Endothelial cell of umbilical vein (primary cell): ENCODE measurements at regions not wholly inside any gene's neighbourhood (a gene's known extent, or its start where the extent isn't known, plus 50 kb on each side); places are given as distances from the start of the nearest gene placed in this dataset.

Source experiments
- BruUV-seq: library from RNA; stranded (reverse); fragments of 400-500 nt; replicated peaks from 2 replicates; lab custom pipeline; 2021; lab: Mats Ljungman, UMichigan
- CTCF ChIA-PET: fragments of 300-600, 350-600 bp; sonication (Branson Sonifier 250); formaldehyde crosslinking; loops from one replicate; lab custom pipeline; 2021; ENCODE audit warnings: antibody characterized with exemption, inconsistent platforms; lab: Charles Lee
- POLR2A ChIA-PET: fragments of 300-600, 350-600 bp; sonication (Branson Sonifier 250); formaldehyde crosslinking; loops from one replicate; lab custom pipeline; 2021; ENCODE audit warnings: antibody characterized with exemption, inconsistent platforms; lab: Charles Lee
- DNase-seq: peaks from one replicate; pipeline ENCODE4 v3.0.0-alpha.2; 2011; ENCODE audit warnings: low read depth, low spot score
- FAIRE-seq: peaks from 2 replicates; lab custom pipeline; 2011; peaks lifted over from hg19 to GRCh38; lab: Jason Lieb, UNC
- H2AFZ ChIP-seq: 2 replicates; pipeline ENCODE4 v1.6.0; 2012; ENCODE audit warnings: low read depth, low read length, control low read depth, inconsistent platforms
- H3K27ac ChIP-seq: 2 replicates; pipeline ENCODE4 v1.5.1; 2011; ENCODE audit warnings: low read depth, mild to moderate bottlenecking, control low read depth, low read length, moderate library complexity; ENCODE audit not compliant: insufficient read depth
- H3K27me3 ChIP-seq, 2 experiments: 2 replicates each; pipeline versions ENCODE4 v1.6.0 to v1.6.1; 2011; ENCODE audit warnings: low read length in 2 of 2, mixed read lengths in 1 of 2; ENCODE audit not compliant: control insufficient read depth in 2 of 2, insufficient read depth in 2 of 2
- H3K36me3 ChIP-seq, 2 experiments: 2 replicates in 1 of 2; 3 replicates in 1 of 2; pipeline ENCODE4 v1.5.1; 2011; ENCODE audit warnings: low read length in 2 of 2, mild to moderate bottlenecking in 1 of 2, moderate library complexity in 1 of 2; ENCODE audit not compliant: control insufficient read depth in 2 of 2, insufficient read depth in 2 of 2; ENCODE audit errors: extremely low read depth in 1 of 2
- H3K4me1 ChIP-seq: 3 replicates; pipeline ENCODE4 v1.5.1; 2011; ENCODE audit warnings: mild to moderate bottlenecking, low read length; ENCODE audit not compliant: control insufficient read depth, insufficient read depth; ENCODE audit errors: extremely low read depth
- H3K4me2 ChIP-seq: 2 replicates; pipeline ENCODE4 v1.6.1; 2011; ENCODE audit warnings: low read length, control low read depth, mixed read lengths; ENCODE audit not compliant: insufficient read depth
- H3K4me3 ChIP-seq, 3 experiments: fragments of 200-600 bp in 1 of 3; sonication (generic), shearing (Covaris generic) in 1 of 3; replicated peaks in 1 of 3; 2 replicates each; pipeline ENCODE4 v1.5.1; 2011 to 2016; ENCODE audit warnings: control low read depth in 3 of 3, low read length in 3 of 3, mild to moderate bottlenecking in 2 of 3, inconsistent platforms in 1 of 3, low read depth in 1 of 3, moderate library complexity in 1 of 3; ENCODE audit not compliant: insufficient read depth in 1 of 3
- H3K79me2 ChIP-seq: 2 replicates; pipeline ENCODE4 v1.6.0; 2012; ENCODE audit warnings: low read length, inconsistent platforms; ENCODE audit not compliant: control insufficient read depth, insufficient read depth
- H3K9ac ChIP-seq: replicated peaks from 2 replicates; pipeline ENCODE3; 2011; ENCODE audit warnings: low read length, control low read depth; ENCODE audit not compliant: insufficient read depth; ENCODE audit errors: extremely low read depth
- H3K9me1 ChIP-seq: replicated peaks from 3 replicates; pipeline ENCODE4 v1.6.0; 2011; ENCODE audit warnings: mild to moderate bottlenecking, low read length; ENCODE audit not compliant: control insufficient read depth, insufficient read depth; ENCODE audit errors: extremely low read depth
- H3K9me3 ChIP-seq: replicated peaks from 2 replicates; pipeline ENCODE4 v1.5.1; 2012; ENCODE audit warnings: low read length, inconsistent platforms; ENCODE audit not compliant: control insufficient read depth, insufficient read depth
- H4K20me1 ChIP-seq: replicated peaks from 2 replicates; pipeline ENCODE3; 2011; ENCODE audit warnings: mild to moderate bottlenecking, low read length; ENCODE audit not compliant: control insufficient read depth, insufficient read depth; ENCODE audit errors: extremely low read depth
- EZH2 ChIP-seq: IDR thresholded peaks from 2 replicates; pipeline ENCODE4 v1.6.1; 2012; ENCODE audit warnings: borderline replicate concordance, low read depth, mild to moderate bottlenecking, moderate library complexity, low read length, inconsistent platforms; ENCODE audit not compliant: severe bottlenecking
- GATA2 ChIP-seq: IDR thresholded peaks from 2 replicates; pipeline ENCODE4 v1.7.0; 2011; ENCODE audit warnings: low read depth, mild to moderate bottlenecking, moderate library complexity, mixed read lengths, low read length; ENCODE audit not compliant: insufficient read length, insufficient read depth
- JUN ChIP-seq: IDR thresholded peaks from 2 replicates; pipeline ENCODE4 v1.6.1; 2011; ENCODE audit warnings: borderline replicate concordance, low read depth; ENCODE audit not compliant: insufficient read length, insufficient read depth
- POLR2AphosphoS5 ChIP-seq: IDR thresholded peaks from 2 replicates; pipeline ENCODE4 v1.6.1; 2012; ENCODE audit warnings: low read depth, mild to moderate bottlenecking, control low read depth, low read length, moderate library complexity; ENCODE audit not compliant: insufficient read depth
- dilution Hi-C: fragments of 300-500 bp; cut with MboI; formaldehyde crosslinking; loops from one replicate; pipeline ENCODE4 v1.15.0; 2019; ENCODE audit warnings: low sequenced_read_pairs; ENCODE audit not compliant: extremely low pct_ligation_motif_present
- intact Hi-C: fragments of 100-400 bp; cut with micrococcal nuclease; formaldehyde crosslinking; loops from one replicate; pipeline ENCODE4 v1.10.0; 2022
- TF ChIP-seq, protein P1 (sequence below): IDR thresholded peaks from 2 replicates; pipeline ENCODE4 v1.6.1; 2011; ENCODE audit not compliant: insufficient read depth, insufficient read length
- TF ChIP-seq, protein P2 (sequence below), 2 donors: IDR thresholded peaks; 1 replicate in 1 of 2; 2 replicates in 1 of 2; pipeline ENCODE4 v1.5.1; 2011; ENCODE audit warnings: low read length in 2 of 2, mild to moderate bottlenecking in 2 of 2, moderate library complexity in 2 of 2, control low read depth in 1 of 2, inconsistent platforms in 1 of 2, low read depth in 1 of 2; ENCODE audit not compliant: insufficient read depth in 1 of 2; ENCODE audit errors: extremely low read depth in 1 of 2

DNA sequence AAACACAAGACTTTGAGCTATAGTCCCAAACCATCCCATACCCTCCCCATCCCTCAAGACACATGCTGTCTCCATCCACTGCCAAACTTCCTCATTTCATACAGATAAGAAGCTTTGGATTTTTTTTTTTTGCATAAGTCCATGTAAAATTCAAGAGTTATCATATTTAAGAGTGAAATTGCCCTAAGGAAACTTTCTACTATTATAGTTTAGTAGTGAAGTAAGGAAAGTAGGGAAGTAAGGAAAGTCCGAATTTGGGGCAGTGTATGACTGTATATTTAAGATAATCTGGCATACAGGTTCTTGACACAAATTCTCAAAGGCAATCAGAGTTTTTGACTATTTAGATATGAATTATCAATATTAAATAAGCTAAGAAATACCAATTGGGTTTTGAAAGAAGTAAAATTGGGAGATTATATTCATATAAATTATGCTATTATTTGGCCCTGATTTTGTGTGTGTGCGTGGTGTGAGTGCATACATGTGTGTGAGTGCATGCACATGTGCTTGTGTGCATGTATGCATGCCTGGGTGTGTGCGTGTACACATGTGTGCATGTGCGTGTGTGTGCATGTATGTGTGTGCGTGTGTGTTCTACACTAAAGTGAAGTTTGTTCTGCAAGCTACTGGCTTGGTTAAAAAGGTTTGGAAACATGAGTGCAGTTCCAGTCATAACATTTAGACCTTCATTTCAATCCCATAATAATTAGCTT lies 83.6 kb upstream of the MBNL1 start:
- POLR2A ChIA-PET: no interaction called here
- no peaks in the 10 kb centered on the region for H3K36me3 ChIP-seq
- no peaks in the 10 kb centered on the region for H4K20me1 ChIP-seq
- H3K27ac ChIP-seq: no peak overlapping the region
- H3K4me2 ChIP-seq: no peak overlapping the region
- H3K9me3 ChIP-seq: no peaks in the 10 kb centered on the region
- no peaks in the 10 kb centered on the region for H3K9me1 ChIP-seq
- no peak for TF ChIP-seq GATA2
- no peak for TF ChIP-seq JUN
- TF ChIP-seq POLR2AphosphoS5: no peak
- TF ChIP-seq EZH2: no peak
- TF ChIP-seq, protein P1, sequence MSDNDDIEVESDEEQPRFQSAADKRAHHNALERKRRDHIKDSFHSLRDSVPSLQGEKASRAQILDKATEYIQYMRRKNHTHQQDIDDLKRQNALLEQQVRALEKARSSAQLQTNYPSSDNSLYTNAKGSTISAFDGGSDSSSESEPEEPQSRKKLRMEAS: no peak
- TF ChIP-seq, protein P2, sequence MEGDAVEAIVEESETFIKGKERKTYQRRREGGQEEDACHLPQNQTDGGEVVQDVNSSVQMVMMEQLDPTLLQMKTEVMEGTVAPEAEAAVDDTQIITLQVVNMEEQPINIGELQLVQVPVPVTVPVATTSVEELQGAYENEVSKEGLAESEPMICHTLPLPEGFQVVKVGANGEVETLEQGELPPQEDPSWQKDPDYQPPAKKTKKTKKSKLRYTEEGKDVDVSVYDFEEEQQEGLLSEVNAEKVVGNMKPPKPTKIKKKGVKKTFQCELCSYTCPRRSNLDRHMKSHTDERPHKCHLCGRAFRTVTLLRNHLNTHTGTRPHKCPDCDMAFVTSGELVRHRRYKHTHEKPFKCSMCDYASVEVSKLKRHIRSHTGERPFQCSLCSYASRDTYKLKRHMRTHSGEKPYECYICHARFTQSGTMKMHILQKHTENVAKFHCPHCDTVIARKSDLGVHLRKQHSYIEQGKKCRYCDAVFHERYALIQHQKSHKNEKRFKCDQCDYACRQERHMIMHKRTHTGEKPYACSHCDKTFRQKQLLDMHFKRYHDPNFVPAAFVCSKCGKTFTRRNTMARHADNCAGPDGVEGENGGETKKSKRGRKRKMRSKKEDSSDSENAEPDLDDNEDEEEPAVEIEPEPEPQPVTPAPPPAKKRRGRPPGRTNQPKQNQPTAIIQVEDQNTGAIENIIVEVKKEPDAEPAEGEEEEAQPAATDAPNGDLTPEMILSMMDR (IDR thresholded peaks at IDR 0.05; ENCODE audit: extremely low read depth in 1 of 2, insufficient read depth in 1 of 2, low read depth in 1 of 2, low read length in 2 of 2): no peak
- BruUV-seq: no TSS peak
- H3K4me1 ChIP-seq: no peaks in the 10 kb centered on the region
- intact Hi-C loops (no loop called here), dilution Hi-C loops (no loop called here)
- H3K27me3 ChIP-seq: no peaks in the 10 kb centered on the region
- CTCF ChIA-PET: interaction anchor here (1.0 to 1.9 kb wide), 6 partner anchors 8 to 259 kb away, joined by 3 to 6 read pairs (median 4); no protein-coding TSS in a partner anchor
- DNase-seq (no peak), FAIRE-seq (no peak)
- H3K9ac ChIP-seq: no peak overlapping the region
- H3K4me3 ChIP-seq: no peak overlapping the region
- no peaks in the 10 kb centered on the region for H3K79me2 ChIP-seq
- H2AFZ ChIP-seq: no peak overlapping the region
